ENCODE measurements at regions not wholly inside any gene's neighbourhood (a gene's known extent, or its start where the extent isn't known, plus 50 kb on each side); places are given as distances from the start of the nearest gene placed in this dataset.
A peak's percentile ranks its signal among the peaks of the same experiment; 100 is the strongest.

GRCh38 chr4:124469981-124470380 lies 242.6 kb downstream of the ANKRD50 start:
- no peak for DNase-seq (ENCODE audit: low read depth, low spot score)
- Mint-ChIP-seq H3K9me3 (peaks cover 6% of the 10 kb centered on the region), H3K4me3 (no peak overlapping the region), H3K4me1 (no peaks in the 10 kb centered on the region), H3K36me3 (ENCODE audit: low read depth) (peaks cover 9% of the 10 kb centered on the region), H3K27ac (ENCODE audit: unreplicated experiment) (no peak overlapping the region), H3K27me3 (ENCODE audit: low read depth) (no peaks in the 10 kb centered on the region)
- no peak for TF ChIP-seq CTCF (conservative IDR thresholded peaks at IDR 0.05)

- H3K27me3 Mint-ChIP-seq (ENCODE audit: low read depth) = no peaks in the 10 kb centered on the region
- H3K4me1 Mint-ChIP-seq = peaks cover 9% of the 10 kb centered on the region
- TF ChIP-seq CTCF (conservative IDR thresholded peaks at IDR 0.05) = no peak
- H3K9me3 Mint-ChIP-seq = peaks cover 9% of the 10 kb centered on the region
- no peak for DNase-seq (ENCODE audit: low read depth, low spot score)
- peaks cover 6% of the 10 kb centered on the region for H3K36me3 Mint-ChIP-seq (ENCODE audit: low read depth)
- H3K4me3 Mint-ChIP-seq = no peak overlapping the region
- no peak overlapping the region for H3K27ac Mint-ChIP-seq (ENCODE audit: unreplicated experiment)
These were observed 234.1 kb downstream of the ANKRD50 start for GRCh38 chr4:124478470-124478869.

GRCh38 chr4:124480061-124480460 lies 232.5 kb downstream of the ANKRD50 start:
- no peak for DNase-seq (ENCODE audit: low read depth, low spot score)
- TF ChIP-seq CTCF (conservative IDR thresholded peaks at IDR 0.05) = no peak
- H3K9me3 Mint-ChIP-seq = peaks cover 2% of the 10 kb centered on the region
- H3K4me1 Mint-ChIP-seq = peaks cover 10% of the 10 kb centered on the region
- H3K36me3 Mint-ChIP-seq (ENCODE audit: low read depth) = peaks cover 4% of the 10 kb centered on the region
- no peak overlapping the region for H3K27ac Mint-ChIP-seq (ENCODE audit: unreplicated experiment)
- H3K27me3 Mint-ChIP-seq (ENCODE audit: low read depth) = no peaks in the 10 kb centered on the region
- no peak overlapping the region for H3K4me3 Mint-ChIP-seq

- Mint-ChIP-seq H3K4me1 (peaks cover 10% of the 10 kb centered on the region), H3K36me3 (ENCODE audit: low read depth) (no peaks in the 10 kb centered on the region), H3K27ac (ENCODE audit: unreplicated experiment) (no peak overlapping the region), H3K9me3 (peaks cover 4% of the 10 kb centered on the region), H3K4me3 (no peak overlapping the region), H3K27me3 (ENCODE audit: low read depth) (no peaks in the 10 kb centered on the region)
- no peak for TF ChIP-seq CTCF (conservative IDR thresholded peaks at IDR 0.05)
- no peak for DNase-seq (ENCODE audit: low read depth, low spot score)
These were observed 231.4 kb downstream of the ANKRD50 start for GRCh38 chr4:124481123-124481522.

- Mint-ChIP-seq H3K36me3 (ENCODE audit: low read depth) (no peaks in the 10 kb centered on the region), H3K27me3 (ENCODE audit: low read depth) (no peaks in the 10 kb centered on the region), H3K4me1 (peaks cover 10% of the 10 kb centered on the region), H3K27ac (ENCODE audit: unreplicated experiment) (peak overlapping the region; percentile 79), H3K4me3 (no peak overlapping the region), H3K9me3 (peaks cover 6% of the 10 kb centered on the region)
- DNase-seq (ENCODE audit: low read depth, low spot score) = no peak
- TF ChIP-seq CTCF (conservative IDR thresholded peaks at IDR 0.05) = no peak
These were observed 229.3 kb downstream of the ANKRD50 start for GRCh38 chr4:124483048-124483906.
